SK-N-SH (cell line): ENCODE measurements at regions not wholly inside any gene's neighbourhood (a gene's known extent, or its start where the extent isn't known, plus 50 kb on each side); places are given as distances from the start of the nearest gene placed in this dataset.

Experiments used
- JUND ChIP-seq: IDR thresholded peaks from 2 replicates; pipeline ENCODE4 v1.4.0; 2012
- RCOR1 ChIP-seq: fragments of 150-350 bp; IDR thresholded peaks from 2 replicates; pipeline ENCODE4 v1.6.1; 2017; ENCODE audit warnings: antibody characterized with exemption, low read length
- SIN3A ChIP-seq: IDR thresholded peaks from 2 replicates; pipeline ENCODE4 v1.6.1; 2012; ENCODE audit warnings: low read depth, mild to moderate bottlenecking, low read length, moderate library complexity, borderline replicate concordance
- YY1 ChIP-seq: IDR thresholded peaks from 2 replicates; pipeline ENCODE4 v1.4.0; 2012; ENCODE audit warnings: low read depth, mild to moderate bottlenecking
- TF ChIP-seq, protein P1 (sequence below): fragments of 200-600 bp; sonication (generic); IDR thresholded peaks from 2 replicates; pipeline ENCODE4 v1.6.1; 2017; ENCODE audit warnings: antibody characterized with exemption, mild to moderate bottlenecking, moderate library complexity
- TF ChIP-seq, protein P2 (sequence below): IDR thresholded peaks from 2 replicates; pipeline ENCODE4 v1.4.0; 2012; ENCODE audit warnings: low read depth, borderline replicate concordance

DNA sequence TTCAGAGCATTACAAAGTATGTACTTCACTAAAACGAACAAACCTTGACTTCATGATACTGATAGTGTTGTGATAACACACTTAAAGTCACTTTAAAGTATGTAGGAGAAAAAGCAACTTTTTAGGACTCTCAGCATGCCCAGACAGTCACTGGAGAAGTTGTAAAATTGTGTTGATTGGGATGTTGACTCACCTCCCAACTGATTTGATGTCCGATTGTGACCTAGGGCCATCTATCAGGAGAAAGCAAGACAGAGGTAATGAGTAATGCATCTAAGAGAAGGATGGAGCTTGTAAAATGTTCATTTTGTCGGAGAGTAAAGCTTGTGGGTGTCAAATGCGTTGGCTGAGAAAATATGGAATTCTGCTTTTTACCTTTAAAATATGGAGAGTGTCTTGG is 135.4 kb upstream of the SEMA3D start:
- TF ChIP-seq, protein P1, sequence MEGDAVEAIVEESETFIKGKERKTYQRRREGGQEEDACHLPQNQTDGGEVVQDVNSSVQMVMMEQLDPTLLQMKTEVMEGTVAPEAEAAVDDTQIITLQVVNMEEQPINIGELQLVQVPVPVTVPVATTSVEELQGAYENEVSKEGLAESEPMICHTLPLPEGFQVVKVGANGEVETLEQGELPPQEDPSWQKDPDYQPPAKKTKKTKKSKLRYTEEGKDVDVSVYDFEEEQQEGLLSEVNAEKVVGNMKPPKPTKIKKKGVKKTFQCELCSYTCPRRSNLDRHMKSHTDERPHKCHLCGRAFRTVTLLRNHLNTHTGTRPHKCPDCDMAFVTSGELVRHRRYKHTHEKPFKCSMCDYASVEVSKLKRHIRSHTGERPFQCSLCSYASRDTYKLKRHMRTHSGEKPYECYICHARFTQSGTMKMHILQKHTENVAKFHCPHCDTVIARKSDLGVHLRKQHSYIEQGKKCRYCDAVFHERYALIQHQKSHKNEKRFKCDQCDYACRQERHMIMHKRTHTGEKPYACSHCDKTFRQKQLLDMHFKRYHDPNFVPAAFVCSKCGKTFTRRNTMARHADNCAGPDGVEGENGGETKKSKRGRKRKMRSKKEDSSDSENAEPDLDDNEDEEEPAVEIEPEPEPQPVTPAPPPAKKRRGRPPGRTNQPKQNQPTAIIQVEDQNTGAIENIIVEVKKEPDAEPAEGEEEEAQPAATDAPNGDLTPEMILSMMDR, result no peak
- TF ChIP-seq SIN3A (no peak), RCOR1 (no peak), YY1 (no peak), JUND (no peak)
- TF ChIP-seq, protein P2, sequence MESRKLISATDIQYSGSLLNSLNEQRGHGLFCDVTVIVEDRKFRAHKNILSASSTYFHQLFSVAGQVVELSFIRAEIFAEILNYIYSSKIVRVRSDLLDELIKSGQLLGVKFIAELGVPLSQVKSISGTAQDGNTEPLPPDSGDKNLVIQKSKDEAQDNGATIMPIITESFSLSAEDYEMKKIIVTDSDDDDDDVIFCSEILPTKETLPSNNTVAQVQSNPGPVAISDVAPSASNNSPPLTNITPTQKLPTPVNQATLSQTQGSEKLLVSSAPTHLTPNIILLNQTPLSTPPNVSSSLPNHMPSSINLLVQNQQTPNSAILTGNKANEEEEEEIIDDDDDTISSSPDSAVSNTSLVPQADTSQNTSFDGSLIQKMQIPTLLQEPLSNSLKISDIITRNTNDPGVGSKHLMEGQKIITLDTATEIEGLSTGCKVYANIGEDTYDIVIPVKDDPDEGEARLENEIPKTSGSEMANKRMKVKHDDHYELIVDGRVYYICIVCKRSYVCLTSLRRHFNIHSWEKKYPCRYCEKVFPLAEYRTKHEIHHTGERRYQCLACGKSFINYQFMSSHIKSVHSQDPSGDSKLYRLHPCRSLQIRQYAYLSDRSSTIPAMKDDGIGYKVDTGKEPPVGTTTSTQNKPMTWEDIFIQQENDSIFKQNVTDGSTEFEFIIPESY, result no peak
